NCI-H1105 (cell line): ENCODE measurements at regions not wholly inside any gene's neighbourhood (a gene's known extent, or its start where the extent isn't known, plus 50 kb on each side); places are given as distances from the start of the nearest gene placed in this dataset.
"Not testable (repeated sequence)": the region's sequence is repeated elsewhere in the genome, so short reads cannot be mapped to it uniquely, and the experiment has no call there.

Experiments
- DNase-seq: peaks from one replicate; lab custom pipeline; 2025; lab: John Stamatoyannopoulos, UW

DNA sequence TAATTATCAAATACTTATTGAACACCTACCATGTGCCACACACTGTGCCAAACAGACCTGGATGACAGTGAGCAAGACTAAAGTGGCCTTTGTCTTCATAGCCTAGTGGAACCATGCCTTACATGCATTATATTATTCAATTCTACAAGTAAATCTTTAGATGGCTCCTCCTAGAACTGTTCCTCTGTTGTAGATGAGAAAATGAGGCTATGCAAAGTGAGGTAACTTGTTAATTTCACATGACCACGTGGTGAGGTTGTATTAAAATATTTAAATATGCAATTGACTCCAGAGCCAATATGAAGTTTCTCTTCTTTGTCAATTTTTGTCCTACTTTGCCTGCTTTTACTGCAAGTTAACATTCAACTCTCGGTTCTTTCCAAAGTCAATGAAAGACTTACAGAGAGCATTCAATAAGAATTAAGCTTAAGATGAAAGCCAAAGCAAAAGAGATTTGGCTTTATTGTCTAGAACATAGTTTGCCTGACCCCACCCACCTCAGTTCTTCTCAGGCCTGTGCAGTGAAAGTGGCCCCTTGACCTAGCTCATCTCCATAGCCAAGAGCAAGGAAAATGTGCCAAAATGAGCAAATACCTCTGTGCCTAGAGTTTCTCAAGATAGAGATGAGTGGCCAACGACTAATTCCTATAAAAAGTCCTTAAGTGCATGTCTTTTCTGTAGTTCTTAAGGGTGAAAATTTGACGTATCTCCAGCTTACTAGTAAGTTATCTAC is 263.2 kb upstream of the NFIA start:
- no peak for DNase-seq

DNA sequence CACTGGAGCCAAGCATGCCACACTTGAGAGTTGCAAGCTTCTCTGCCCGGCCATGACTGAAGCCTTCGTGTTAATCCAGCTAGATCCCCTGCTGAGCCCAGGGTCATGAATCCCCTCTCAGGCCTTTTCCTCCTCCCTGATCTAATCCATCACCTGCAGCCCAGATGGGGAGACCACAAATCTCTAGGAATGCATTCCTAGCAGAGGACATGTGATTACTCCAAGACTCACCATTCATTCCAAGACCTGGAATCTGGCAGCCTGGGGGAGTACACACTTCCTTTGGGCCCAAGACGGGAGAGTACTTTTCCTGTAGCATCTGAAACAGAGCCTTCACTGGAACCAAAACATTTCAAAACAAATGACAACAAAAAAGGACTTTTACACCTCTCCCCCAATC is 269.3 kb upstream of the NFIA start:
- no peak for DNase-seq

- peak; percentile 36 for DNase-seq
Measured at GRCh38 chr1:60809204-60809980, 273.0 kb upstream of the NFIA start.

DNA sequence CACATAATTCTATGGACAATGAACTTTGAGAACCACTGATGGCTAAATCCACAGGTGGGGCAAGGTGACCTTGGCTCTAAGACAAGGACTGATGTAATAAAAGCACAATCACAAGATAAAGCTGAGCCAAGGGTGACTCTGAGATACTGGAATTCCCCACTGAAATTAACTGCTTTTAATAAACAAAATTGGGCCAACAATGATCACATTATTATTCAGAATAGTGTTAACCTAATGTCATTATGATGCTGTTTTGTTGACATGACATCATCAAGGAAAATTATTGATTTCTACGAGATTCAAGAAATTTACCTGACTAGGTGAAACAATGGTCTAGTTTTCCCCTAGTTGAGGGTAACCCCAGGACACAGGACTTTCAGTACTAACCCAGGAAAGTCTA is 273.7 kb upstream of the NFIA start:
- no peak for DNase-seq

GRCh38 chr1:60802884-60803283 is 279.5 kb upstream of the NFIA start:
- DNase-seq = no peak

GRCh38 chr1:60797351-60797750 is 285.0 kb upstream of the NFIA start:
- DNase-seq = no peak

GRCh38 chr1:60791226-60791625 is 291.1 kb upstream of the NFIA start:
- DNase-seq = no peak

- DNase-seq = not testable (repeated sequence)
Measured at GRCh38 chr1:60773099-60773498, 309.3 kb upstream of the NFIA start.

DNA sequence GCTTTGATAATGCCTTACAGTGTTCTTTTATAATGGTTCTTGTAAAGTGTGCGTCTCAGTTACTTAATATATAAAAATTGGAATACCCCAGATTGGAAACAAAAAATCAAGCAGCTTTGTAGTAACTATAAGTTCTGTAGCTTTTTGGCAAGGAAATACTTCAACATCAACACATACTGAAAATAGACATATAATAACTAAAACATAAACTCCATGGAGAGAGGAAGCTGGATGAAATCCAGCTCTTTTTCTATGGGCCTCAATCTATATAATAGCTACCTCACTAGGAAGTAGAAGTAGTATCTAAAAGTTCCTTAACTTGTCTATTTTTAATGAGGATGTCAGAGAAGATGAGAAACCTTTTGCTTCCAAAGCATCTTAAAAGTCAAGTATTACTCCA is 313.3 kb upstream of the NFIA start:
- no peak for DNase-seq

DNA sequence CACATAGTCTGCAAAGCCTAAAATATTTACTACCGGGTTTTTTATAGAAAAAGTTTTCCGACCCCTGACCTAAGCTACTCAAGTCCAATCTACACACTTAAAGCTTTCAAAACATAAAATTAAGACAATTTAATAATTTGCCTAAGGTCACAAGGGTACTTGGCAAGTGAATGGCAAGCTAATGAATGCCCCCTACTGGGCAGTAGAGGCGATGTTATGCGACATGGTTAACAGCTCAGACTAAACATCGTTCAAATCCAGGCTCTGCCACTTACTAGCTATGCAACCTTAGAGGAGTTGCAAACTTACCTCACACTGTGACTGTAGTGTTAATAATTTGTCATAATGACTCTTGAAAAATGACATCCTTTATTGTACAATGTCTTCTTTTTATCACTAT is 317.2 kb upstream of the NFIA start:
- peak; percentile 15 for DNase-seq

DNA sequence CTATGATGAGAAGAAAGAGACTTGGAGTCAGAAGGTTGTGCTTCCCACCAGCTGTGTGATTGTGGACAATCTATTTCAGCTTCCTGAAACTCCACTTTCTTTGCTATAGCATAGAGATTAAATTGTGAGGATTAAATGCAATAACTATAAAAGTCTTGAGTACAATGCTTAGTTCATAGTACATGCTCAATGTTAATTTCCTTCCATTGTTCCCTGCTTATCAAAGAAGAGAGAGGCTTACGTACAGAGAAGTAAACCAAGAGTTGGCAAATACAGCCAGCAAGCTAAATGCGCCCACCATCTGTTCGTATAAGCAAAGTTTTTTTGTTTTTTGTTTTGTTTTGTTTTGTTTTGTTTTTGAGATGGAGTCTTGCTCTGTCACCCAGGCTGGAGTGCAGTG is 317.9 kb upstream of the NFIA start:
- no peak for DNase-seq

DNA sequence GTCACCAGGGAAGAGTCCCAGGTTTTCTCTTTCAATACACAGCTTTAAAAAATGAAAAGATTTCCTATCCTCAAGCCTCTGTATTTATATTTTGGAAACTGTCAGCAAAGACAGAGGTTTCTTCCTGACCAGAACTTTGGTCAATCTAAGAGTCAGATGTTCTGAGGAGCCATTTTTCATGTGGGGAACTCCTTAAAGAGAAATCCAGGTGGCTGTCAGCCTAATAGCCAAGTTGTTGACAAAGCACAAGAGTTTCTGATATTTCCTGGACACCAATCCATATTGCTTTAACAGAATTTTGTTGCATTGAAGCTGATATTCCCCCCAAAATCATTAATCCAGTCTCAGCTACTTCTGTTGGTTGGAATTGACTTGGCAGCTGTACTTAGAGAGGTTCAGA is 318.6 kb upstream of the NFIA start:
- no peak for DNase-seq

GRCh38 chr1:60762911-60763310 is 319.4 kb upstream of the NFIA start:
- no peak for DNase-seq

GRCh38 chr1:60762176-60762575 is 320.2 kb upstream of the NFIA start:
- DNase-seq = no peak

DNA sequence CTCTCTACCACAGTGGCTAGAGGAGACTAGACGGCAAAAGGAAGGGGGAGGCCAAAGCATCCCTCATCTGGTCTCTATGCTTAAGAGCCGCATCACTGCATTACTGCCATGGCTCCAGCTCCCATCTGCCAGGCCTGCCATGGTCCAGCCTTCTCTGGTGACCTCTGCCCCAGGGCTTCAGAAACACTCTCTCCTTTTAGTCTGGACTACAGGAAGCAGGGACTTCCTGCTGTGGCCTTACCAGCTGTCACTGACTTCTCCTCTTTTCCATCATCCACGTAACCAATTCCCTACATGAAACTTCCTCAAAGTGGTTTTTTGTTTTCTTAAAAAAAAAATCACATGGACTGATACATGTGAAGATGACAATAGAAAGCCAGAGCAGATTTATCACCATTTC is 323.1 kb upstream of the NFIA start:
- DNase-seq = no peak

DNA sequence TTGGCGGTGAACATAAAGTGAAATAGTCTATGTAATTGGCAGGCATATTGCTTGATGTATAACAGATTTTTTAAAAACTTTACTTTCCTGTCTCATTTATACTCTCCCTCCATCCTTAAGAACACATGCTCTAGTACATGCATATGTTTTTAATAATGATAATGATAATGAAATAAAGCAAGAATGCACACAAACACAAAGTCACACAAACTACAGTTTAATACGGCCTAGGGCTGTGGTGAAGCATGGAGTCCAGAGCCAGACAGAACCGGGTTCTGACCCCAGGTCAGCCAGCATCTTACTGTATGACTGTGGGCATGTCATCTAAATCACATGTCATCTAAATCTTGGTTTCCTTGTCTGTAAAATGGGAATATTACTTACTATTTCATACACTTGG is 324.9 kb upstream of the NFIA start:
- no peak for DNase-seq

GRCh38 chr1:60753036-60753900 is 329.1 kb upstream of the NFIA start:
- peak; percentile 88 for DNase-seq

DNA sequence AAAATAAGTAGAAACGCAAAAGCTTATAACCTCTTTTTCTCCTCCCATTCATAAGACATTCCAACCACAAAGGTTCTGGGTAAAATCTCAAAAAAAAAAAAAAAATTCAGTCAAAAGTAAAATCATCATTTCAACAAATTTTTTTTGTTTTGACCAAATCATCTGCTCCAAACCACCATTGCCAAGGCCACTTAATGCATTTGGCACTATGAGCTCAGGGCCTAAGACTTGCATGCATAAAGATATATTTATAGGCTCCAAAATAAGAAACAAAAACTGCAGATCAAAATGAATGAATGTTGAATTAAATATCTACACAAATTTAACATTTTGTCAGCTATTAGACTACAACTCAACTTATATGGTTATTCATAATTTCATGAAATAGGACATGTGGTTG is 331.1 kb upstream of the NFIA start:
- no peak for DNase-seq

GRCh38 chr1:60747353-60747752 is 335.0 kb upstream of the NFIA start:
- DNase-seq = no peak

- peak; percentile 87 for DNase-seq
Measured at GRCh38 chr1:60746278-60746791, 336.0 kb upstream of the NFIA start.

DNA sequence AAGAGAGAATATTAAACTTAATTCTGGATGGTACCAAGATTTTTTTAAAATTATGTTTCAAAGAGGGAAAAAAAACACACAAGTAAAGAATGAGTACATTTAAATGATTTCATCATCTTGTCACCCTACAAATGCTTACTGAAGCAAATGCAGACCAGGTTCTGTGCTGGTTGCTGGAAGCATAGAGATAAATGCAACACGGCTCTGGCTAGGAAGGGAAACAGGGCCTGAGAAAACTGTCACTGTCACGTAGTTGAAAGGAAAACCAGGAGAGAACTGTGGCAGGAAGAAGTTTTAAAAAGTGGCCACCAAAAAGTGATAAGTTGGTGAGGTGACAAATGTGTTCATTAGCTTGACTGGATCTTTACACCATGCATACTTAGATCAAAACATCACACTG is 336.9 kb upstream of the NFIA start:
- DNase-seq = no peak

DNA sequence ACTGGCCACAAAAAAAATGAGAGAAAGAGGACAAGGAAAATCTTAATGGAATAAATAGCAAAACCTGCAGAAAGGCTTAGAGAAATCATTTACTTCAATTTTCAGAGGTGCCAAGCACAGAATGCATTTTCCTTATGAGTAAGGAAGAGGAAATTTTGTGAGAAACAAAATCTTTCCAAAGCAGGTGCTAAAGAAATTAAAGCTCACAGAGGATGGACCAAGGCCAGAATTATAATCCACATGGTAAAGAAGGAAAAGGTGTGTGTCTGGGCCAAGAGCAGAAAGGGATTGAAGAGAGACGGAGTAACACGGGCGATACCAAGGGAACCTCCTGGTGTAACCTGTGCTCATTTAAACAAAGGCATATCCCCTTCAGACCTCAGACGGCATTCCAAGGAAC is 340.0 kb upstream of the NFIA start:
- DNase-seq = no peak

DNA sequence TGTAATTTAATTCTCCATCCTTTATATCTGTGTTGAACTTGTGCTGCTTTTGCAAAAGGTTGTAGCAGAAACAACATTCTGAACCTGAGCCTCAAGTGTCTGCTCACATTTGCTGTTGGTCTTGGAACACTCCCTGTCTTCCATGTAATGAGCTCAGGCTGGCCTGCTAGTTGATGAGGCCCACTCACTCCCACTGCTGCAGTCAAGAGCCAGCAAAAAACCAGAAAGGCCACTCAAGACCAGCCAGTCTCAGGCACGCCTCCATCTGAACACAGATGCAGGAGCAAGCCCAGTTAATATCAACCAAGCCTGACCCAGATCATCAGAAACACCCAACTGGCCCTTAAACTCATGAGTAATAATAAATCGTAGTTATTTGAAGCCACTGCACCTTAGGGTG is 342.2 kb upstream of the NFIA start:
- no peak for DNase-seq
